CD14-positive monocyte (primary cell): ENCODE measurements at regions not wholly inside any gene's neighbourhood (a gene's known extent, or its start where the extent isn't known, plus 50 kb on each side); places are given as distances from the start of the nearest gene placed in this dataset.

Experiments used
- DNase-seq, 3 donors: peaks; one replicate each; pipeline ENCODE4 v3.0.0-alpha.2; 2011 to 2022
- H2AFZ ChIP-seq: 2 replicates; pipeline ENCODE4 v1.6.0; 2012; ENCODE audit warnings: mild to moderate bottlenecking, low read depth, low read length, inconsistent platforms; ENCODE audit not compliant: insufficient read depth, poor library complexity, severe bottlenecking
- H3K27ac ChIP-seq, 2 donors: 1 replicate in 1 of 2; 2 replicates in 1 of 2; pipeline ENCODE4 v1.5.1; 2012 to 2013; ENCODE audit warnings: low read length in 2 of 2, control low read depth in 1 of 2, inconsistent platforms in 1 of 2, low read depth in 1 of 2, mild to moderate bottlenecking in 1 of 2
- H3K27me3 ChIP-seq, 2 donors: one replicate each; pipeline versions ENCODE4 v1.6.0 to v1.6.1; 2011 to 2013; ENCODE audit warnings: low read length in 2 of 2; ENCODE audit not compliant: control insufficient read depth in 2 of 2, insufficient read depth in 2 of 2
- H3K36me3 ChIP-seq, 2 donors: replicated peaks in 1 of 2; 1 replicate in 1 of 2; 2 replicates in 1 of 2; pipeline versions ENCODE4 v1.5.1 to v1.6.1; 2012 to 2013; ENCODE audit warnings: low read length in 2 of 2, control low read depth in 1 of 2, inconsistent platforms in 1 of 2, mild to moderate bottlenecking in 1 of 2; ENCODE audit not compliant: insufficient read depth in 2 of 2, control insufficient read depth in 1 of 2
- H3K4me1 ChIP-seq, 2 donors: 1 replicate in 1 of 2; 2 replicates in 1 of 2; pipeline versions ENCODE4 v1.5.1 to v1.6.1; 2012 to 2013; ENCODE audit warnings: low read length in 2 of 2, control low read depth in 1 of 2, inconsistent platforms in 1 of 2, mild to moderate bottlenecking in 1 of 2, moderate library complexity in 1 of 2; ENCODE audit not compliant: insufficient read depth in 2 of 2, control insufficient read depth in 1 of 2
- H3K4me2 ChIP-seq: replicated peaks from 2 replicates; pipeline ENCODE3; 2012; ENCODE audit warnings: low read length, moderate library complexity, mild to moderate bottlenecking; ENCODE audit not compliant: poor library complexity, severe bottlenecking; ENCODE audit errors: extremely low read depth
- H3K4me3 ChIP-seq, 3 experiments: fragments of 200-600 bp in 1 of 3; sonication (generic) in 1 of 3; replicated peaks in 1 of 3; 1 replicate in 2 of 3; 2 replicates in 1 of 3; pipeline ENCODE4 v1.5.1; 2011 to 2013; ENCODE audit warnings: low read length in 3 of 3, mild to moderate bottlenecking in 3 of 3, control low read depth in 2 of 3, low read depth in 2 of 3, inconsistent platforms in 1 of 3, moderate library complexity in 1 of 3
- H3K79me2 ChIP-seq: 2 replicates; pipeline ENCODE4 v1.6.0; 2012; ENCODE audit warnings: mild to moderate bottlenecking, control low read depth, inconsistent platforms, low read length, moderate library complexity; ENCODE audit not compliant: insufficient read depth
- H3K9ac ChIP-seq: 2 replicates; pipeline ENCODE4 v1.6.0; 2017; ENCODE audit warnings: low read length, mild to moderate bottlenecking; ENCODE audit not compliant: insufficient read depth, poor library complexity, severe bottlenecking
- H3K9me3 ChIP-seq, 2 donors: replicated peaks in 1 of 2; 1 replicate in 1 of 2; 2 replicates in 1 of 2; pipeline versions ENCODE4 v1.5.1 to v1.6.1; 2012 to 2013; ENCODE audit warnings: low read length in 2 of 2, control low read depth in 1 of 2; ENCODE audit not compliant: control insufficient read depth in 1 of 2, insufficient read depth in 1 of 2
- H4K20me1 ChIP-seq: 2 replicates; pipeline ENCODE4 v1.6.0; 2012; ENCODE audit warnings: mild to moderate bottlenecking, low read length, control low read depth, moderate library complexity; ENCODE audit not compliant: insufficient read depth
- H3K27ac Mint-ChIP-seq, 7 donors: one replicate each; pipeline ENCODE4 v1.8.0; 2020; ENCODE audit warnings: mild to moderate bottlenecking in 7 of 7, mixed read lengths in 7 of 7, moderate library complexity in 6 of 7, inconsistent platforms in 2 of 7
- H3K27me3 Mint-ChIP-seq, 3 donors: one replicate each; pipeline ENCODE4 v1.8.0; 2021 to 2022; ENCODE audit warnings: low read depth in 3 of 3, mild to moderate bottlenecking in 3 of 3, mixed read lengths in 3 of 3, moderate library complexity in 3 of 3, inconsistent platforms in 1 of 3
- H3K36me3 Mint-ChIP-seq, 2 donors: one replicate each; pipeline ENCODE4 v1.8.0; 2020; ENCODE audit warnings: mixed read lengths in 2 of 2, inconsistent platforms in 1 of 2, mild to moderate bottlenecking in 1 of 2
- H3K4me1 Mint-ChIP-seq: one replicate; pipeline ENCODE4 v1.8.0; 2020; ENCODE audit warnings: mild to moderate bottlenecking, mixed read lengths
- H3K4me3 Mint-ChIP-seq, 2 donors: one replicate each; pipeline ENCODE4 v1.8.0; 2020; ENCODE audit warnings: mild to moderate bottlenecking in 2 of 2, mixed read lengths in 2 of 2, moderate library complexity in 1 of 2
- H3K9me3 Mint-ChIP-seq, 7 donors: one replicate each; pipeline ENCODE4 v1.8.0; 2020 to 2022; ENCODE audit warnings: mixed read lengths in 7 of 7, mild to moderate bottlenecking in 6 of 7, moderate library complexity in 6 of 7, inconsistent platforms in 2 of 7
- CTCF ChIP-seq: fragments of 200-600 bp; IDR thresholded peaks from one replicate; pipeline ENCODE4 v1.8.0; 2022; ENCODE audit warnings: antibody characterized with exemption, mild to moderate bottlenecking
- WGBS: methylation state at CpG from one replicate; pipeline ENCODE4 v1.1.5; 2013; ENCODE audit warnings: missing lambda C conversion rate; ENCODE audit not compliant: insufficient coverage; 5-methylcytosine and 5-hydroxymethylcytosine counted together
- intact Hi-C, 2 donors: fragments of 100-400 bp; cut with micrococcal nuclease; formaldehyde crosslinking; loops; one replicate each; pipeline versions ENCODE4 v1.15.0 to v1.15.1; 2023

DNA sequence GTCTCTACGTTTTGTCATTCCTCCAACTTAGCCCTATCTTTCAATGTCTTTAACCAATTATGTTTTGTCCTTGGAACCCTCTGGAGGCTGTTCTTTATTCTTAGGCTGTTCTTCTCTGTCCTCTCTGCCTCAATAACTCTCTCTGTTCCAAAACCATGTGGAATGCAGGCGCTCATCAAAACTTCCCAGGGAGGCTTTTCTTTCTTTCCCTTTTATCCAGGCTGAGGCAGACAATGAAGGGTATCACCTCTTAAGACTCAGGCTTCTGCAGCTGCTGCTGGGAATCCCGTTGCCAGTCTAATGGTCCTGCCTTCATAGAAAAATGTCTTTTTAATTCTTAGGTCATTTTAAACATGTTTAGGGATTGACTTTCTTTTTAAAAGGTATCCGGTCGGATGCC, 544.7 kb downstream of the CDH26 start:
- Histone ChIP-seq H4K20me1 (no peaks in the 10 kb centered on the region), H3K4me3 (no peak overlapping the region), H3K27ac (no peak overlapping the region), H3K36me3 (no peaks in the 10 kb centered on the region), H3K9ac (no peak overlapping the region), H3K9me3 (no peaks in the 10 kb centered on the region), H3K4me1 (no peaks in the 10 kb centered on the region), H3K27me3 (no peaks in the 10 kb centered on the region), H3K79me2 (no peaks in the 10 kb centered on the region), H3K4me2 (no peak overlapping the region), H2AFZ (no peak overlapping the region)
- no peak overlapping the region for H3K4me3 Mint-ChIP-seq
- no peaks in the 10 kb centered on the region for H3K36me3 Mint-ChIP-seq
- H3K4me1 Mint-ChIP-seq = no peaks in the 10 kb centered on the region
- peaks cover 0 to 4% (median 2%) of the 10 kb centered on the region in 3 donors for H3K27me3 Mint-ChIP-seq
- H3K27ac Mint-ChIP-seq = no peak overlapping the region
- WGBS = 86% methylated on average over 2 of the region's 5 CpGs
- H3K9me3 Mint-ChIP-seq = no peaks in the 10 kb centered on the region
- TF ChIP-seq CTCF = no peak
- DNase-seq = no peak
- intact Hi-C loops = no loop called here

DNA sequence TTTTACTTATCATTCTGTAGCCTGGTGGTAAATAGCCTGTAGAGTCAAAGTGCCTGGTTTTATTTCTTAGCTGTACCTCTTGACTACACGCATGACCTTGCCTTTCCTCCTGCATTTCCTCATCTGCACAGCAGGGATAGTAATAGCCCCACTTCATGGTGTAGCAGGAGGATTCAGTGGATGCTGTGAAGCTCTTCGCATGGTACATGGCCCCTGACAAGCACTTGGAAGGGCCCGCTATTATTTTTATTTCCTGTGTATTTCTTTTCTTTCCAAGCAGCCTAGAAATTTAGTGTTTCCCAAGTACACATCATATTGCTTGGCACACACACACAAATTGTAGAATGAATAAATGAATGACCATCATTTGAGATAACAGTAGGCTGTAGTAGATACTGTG, 547.2 kb downstream of the CDH26 start:
- Histone ChIP-seq H4K20me1 (no peaks in the 10 kb centered on the region), H3K4me2 (no peak overlapping the region), H3K4me1 (no peaks in the 10 kb centered on the region), H3K36me3 (no peaks in the 10 kb centered on the region), H3K79me2 (no peaks in the 10 kb centered on the region), H3K27me3 (no peaks in the 10 kb centered on the region), H3K9ac (no peak overlapping the region), H2AFZ (no peak overlapping the region), H3K4me3 (no peak overlapping the region), H3K27ac (no peak overlapping the region), H3K9me3 (no peaks in the 10 kb centered on the region)
- intact Hi-C loops = no loop called here
- no peak for TF ChIP-seq CTCF
- H3K27ac Mint-ChIP-seq = no peak overlapping the region
- H3K9me3 Mint-ChIP-seq = peaks cover 0 to 2% (median 0%) of the 10 kb centered on the region in 7 donors
- DNase-seq = no peak
- H3K4me1 Mint-ChIP-seq = no peaks in the 10 kb centered on the region
- WGBS = no CpG with 5 or more reads among the region's 3 CpGs
- no peak overlapping the region for H3K4me3 Mint-ChIP-seq
- no peaks in the 10 kb centered on the region for H3K36me3 Mint-ChIP-seq
- peaks cover under 1 to 5% (median 5%) of the 10 kb centered on the region in 3 donors for H3K27me3 Mint-ChIP-seq
